LNCaP clone FGC (cell line): ENCODE measurements at regions not wholly inside any gene's neighbourhood (a gene's known extent, or its start where the extent isn't known, plus 50 kb on each side); places are given as distances from the start of the nearest gene placed in this dataset.

Experiments used
- DNase-seq: peaks from one replicate; pipeline ENCODE4 v3.0.0-alpha.2; 2011; ENCODE audit warnings: low read depth
- H3K4me3 ChIP-seq: 2 replicates; pipeline ENCODE4 v1.5.1; 2011; ENCODE audit warnings: mild to moderate bottlenecking, low read depth, low read length, control low read depth
- TF ChIP-seq, protein P1 (sequence below): IDR thresholded peaks from 2 replicates; pipeline ENCODE4 v1.5.1; 2012; ENCODE audit warnings: mild to moderate bottlenecking; ENCODE audit not compliant: control insufficient read depth, insufficient read depth; ENCODE audit errors: extremely low read depth

DNA sequence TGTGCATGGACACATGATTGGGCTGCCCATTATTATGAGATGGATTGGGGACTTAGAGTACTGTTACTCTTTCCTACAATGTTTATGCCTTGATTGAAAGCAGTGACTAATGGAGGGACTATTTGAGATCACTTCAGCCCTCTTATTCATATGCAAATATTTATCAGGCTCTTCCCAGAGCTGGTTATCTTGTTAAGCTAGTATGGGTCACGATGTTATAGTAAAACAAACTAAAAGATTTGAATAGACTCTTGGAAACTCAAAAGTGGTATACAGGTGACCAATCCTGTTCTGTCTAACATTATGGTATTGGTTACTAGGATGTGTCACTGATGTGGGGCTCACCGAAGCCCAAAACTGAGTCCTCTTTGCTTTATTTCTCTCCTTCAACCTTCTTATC lies 306.2 kb upstream of the CASK start:
- H3K4me3 ChIP-seq = no peak overlapping the region
- no peak for DNase-seq
- TF ChIP-seq, protein P1, sequence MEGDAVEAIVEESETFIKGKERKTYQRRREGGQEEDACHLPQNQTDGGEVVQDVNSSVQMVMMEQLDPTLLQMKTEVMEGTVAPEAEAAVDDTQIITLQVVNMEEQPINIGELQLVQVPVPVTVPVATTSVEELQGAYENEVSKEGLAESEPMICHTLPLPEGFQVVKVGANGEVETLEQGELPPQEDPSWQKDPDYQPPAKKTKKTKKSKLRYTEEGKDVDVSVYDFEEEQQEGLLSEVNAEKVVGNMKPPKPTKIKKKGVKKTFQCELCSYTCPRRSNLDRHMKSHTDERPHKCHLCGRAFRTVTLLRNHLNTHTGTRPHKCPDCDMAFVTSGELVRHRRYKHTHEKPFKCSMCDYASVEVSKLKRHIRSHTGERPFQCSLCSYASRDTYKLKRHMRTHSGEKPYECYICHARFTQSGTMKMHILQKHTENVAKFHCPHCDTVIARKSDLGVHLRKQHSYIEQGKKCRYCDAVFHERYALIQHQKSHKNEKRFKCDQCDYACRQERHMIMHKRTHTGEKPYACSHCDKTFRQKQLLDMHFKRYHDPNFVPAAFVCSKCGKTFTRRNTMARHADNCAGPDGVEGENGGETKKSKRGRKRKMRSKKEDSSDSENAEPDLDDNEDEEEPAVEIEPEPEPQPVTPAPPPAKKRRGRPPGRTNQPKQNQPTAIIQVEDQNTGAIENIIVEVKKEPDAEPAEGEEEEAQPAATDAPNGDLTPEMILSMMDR = no peak

DNA sequence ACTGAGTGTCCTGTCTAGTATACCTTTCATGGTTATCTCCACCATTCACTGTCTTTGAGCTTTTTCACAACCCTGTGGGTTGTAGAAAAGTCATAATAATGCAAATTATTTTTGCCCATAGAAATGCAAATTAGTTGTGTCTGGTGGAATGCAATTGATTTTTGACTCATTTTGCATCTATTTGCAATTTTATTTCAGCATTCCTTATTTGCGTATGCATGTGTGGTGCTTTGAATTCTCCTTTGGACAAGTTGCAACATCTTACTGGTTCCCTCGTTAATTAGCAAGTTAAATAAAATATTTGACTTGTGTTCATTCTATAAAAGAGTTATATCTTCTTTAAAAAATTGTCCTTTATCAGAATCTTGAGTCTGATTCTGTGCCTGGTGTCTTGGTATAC lies 297.3 kb upstream of the CASK start:
- TF ChIP-seq, protein P1 = no peak
- H3K4me3 ChIP-seq = no peak overlapping the region
- no peak for DNase-seq

DNA sequence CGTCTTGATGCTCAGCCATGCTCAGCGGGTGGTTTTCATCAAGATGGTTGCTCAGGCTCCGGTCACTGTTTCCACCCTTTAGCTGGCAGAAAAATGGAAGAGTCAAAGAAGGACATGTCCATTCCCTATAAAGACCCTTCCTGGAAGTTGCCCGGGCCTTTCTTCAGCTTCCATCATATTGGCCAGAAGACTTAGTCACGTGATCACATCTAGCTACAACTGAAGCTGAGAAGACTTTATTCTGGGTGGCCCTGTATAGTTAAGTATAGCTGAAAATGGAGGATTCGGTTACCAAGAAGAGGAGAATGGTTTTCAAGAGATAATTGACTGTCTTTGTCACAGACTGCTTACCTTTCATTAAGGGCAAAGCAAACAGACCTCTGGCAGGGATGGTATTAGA lies 296.7 kb upstream of the CASK start:
- DNase-seq = no peak
- no peak overlapping the region for H3K4me3 ChIP-seq
- TF ChIP-seq, protein P1 = no peak

DNA sequence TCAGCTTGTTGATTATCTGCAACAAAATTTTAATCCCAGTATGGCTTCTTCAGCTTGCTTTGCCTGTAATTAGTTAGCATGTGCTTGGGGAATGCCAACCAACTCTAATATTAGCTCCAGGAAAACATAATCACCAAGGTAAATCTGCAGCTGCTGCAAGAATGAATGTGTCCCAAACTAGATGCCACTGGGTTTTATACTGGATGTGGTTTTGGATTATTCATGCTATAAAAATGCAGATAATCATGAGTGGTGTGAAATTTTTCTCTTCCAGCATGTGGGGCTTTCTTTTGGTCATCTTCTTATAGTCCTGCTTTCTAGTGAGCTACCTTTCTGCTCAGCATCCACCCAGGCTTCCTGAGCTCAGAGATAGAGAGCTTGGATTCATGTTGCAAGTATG lies 295.9 kb upstream of the CASK start:
- TF ChIP-seq, protein P1 = no peak
- no peak overlapping the region for H3K4me3 ChIP-seq
- DNase-seq = no peak

DNA sequence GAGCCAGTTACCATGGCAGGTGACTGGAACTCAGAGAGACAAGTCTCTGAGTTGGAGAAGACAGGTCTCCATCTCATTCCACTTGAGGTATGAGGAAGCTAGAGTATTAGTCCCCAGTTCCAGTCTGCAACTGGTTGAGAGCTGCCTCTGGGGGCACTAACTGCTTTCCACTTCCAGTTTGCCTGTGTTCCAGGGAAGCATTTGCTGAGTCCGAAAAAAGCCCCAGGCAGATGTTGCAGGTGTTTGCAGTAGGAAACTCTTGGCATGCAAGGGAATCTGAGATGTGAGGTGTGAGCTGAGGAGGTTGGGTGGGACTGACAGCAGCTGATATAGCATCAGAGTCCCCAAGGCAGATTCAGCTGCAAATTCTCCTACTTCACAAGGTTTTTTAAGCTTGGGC lies 272.2 kb upstream of the CASK start:
- no peak overlapping the region for H3K4me3 ChIP-seq
- TF ChIP-seq, protein P1 = no peak
- no peak for DNase-seq

DNA sequence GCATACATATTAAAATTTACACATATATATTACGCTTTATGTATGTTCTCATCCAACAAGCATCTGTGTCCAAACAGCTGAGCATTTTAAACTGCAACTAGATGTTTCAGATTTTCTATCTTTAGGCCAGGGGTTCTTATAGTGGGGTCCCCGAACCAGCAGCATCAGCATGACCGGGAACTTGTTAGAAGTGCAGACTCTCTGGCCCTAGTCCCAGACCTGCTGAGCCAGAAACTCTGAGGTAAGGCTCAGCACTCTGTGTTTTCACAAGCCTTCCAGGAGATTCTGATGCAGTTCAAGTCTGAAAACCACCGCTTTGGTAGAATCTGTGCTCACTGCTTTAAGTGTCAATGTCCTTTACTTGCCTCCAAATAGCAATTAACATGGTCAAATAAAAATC lies 266.2 kb upstream of the CASK start:
- TF ChIP-seq, protein P1 = no peak
- H3K4me3 ChIP-seq = no peak overlapping the region
- no peak for DNase-seq

DNA sequence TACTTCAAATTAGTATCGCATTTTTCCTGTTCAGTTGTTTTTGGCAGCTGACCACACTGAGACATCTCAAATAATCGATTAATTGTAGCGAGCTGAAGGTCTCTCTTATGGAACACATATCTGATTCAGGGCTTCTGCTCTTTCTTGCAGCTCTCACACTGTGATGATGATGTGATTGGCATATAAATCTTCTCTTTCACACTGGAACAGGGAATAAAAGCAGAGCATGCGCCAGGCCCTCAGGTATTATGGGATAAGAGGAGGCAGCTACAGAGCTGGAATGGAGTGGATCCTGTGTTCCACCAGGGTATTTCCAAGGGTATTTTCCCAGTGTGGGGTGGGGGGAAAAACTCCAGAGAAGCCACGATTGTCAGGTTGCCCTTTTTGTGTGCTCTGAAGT lies 265.4 kb upstream of the CASK start:
- TF ChIP-seq, protein P1 = no peak
- no peak overlapping the region for H3K4me3 ChIP-seq
- no peak for DNase-seq
